ENCODE measurements at regions not wholly inside any gene's neighbourhood (a gene's known extent, or its start where the extent isn't known, plus 50 kb on each side); places are given as distances from the start of the nearest gene placed in this dataset.

DNA sequence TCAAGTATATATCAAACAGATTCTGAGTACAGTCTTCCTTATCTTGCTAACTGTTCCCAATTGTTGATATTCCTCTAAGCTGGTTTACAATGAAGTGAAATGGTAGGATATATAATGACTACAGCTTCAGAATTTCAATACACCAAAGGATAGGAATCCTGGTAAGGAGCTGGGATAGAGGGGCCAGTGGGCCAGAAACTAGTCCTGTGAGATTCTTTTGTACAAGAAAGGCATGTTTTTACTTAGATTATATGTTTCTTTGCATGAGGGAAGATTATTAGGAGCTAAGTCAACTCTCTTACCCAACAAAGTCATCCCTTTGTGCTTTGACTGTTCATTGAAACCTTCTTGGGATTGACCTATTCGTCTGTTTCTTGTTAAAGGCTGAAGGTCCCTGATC is 435.7 kb downstream of the PLK2 start:
- TF ChIP-seq, protein P1, sequence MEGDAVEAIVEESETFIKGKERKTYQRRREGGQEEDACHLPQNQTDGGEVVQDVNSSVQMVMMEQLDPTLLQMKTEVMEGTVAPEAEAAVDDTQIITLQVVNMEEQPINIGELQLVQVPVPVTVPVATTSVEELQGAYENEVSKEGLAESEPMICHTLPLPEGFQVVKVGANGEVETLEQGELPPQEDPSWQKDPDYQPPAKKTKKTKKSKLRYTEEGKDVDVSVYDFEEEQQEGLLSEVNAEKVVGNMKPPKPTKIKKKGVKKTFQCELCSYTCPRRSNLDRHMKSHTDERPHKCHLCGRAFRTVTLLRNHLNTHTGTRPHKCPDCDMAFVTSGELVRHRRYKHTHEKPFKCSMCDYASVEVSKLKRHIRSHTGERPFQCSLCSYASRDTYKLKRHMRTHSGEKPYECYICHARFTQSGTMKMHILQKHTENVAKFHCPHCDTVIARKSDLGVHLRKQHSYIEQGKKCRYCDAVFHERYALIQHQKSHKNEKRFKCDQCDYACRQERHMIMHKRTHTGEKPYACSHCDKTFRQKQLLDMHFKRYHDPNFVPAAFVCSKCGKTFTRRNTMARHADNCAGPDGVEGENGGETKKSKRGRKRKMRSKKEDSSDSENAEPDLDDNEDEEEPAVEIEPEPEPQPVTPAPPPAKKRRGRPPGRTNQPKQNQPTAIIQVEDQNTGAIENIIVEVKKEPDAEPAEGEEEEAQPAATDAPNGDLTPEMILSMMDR (IDR thresholded peaks at IDR 0.05), result no peak

DNA sequence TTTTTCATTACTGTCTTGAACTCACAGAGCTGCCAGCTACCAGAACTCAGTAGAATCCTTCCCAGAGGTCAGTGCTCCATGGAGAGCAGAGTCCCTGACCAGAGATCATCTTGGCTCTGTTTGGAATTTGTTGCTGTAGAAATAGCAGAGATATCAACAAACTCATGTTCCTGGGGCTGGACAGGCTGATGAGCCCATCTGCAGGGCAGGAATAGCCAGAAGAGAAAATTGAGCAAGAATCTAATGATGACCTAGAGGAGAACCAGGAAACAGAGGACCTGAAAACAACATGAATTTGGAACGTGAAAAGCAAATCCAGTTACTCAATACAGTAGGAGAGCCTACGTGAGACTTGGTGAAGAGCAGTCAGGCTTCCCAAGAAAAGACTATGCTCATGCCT is 437.8 kb downstream of the PLK2 start:
- TF ChIP-seq, protein P1 (IDR thresholded peaks at IDR 0.05), result no peak

GRCh38 chr5:58021466-58021865 is 438.4 kb downstream of the PLK2 start:
- TF ChIP-seq, protein P1 (IDR thresholded peaks at IDR 0.05), result no peak

- TF ChIP-seq, protein P1 (IDR thresholded peaks at IDR 0.05), result no peak
Measured at GRCh38 chr5:58019614-58020013, 440.3 kb downstream of the PLK2 start.

GRCh38 chr5:58018016-58018415 is 441.9 kb downstream of the PLK2 start:
- TF ChIP-seq, protein P1 (IDR thresholded peaks at IDR 0.05), result no peak

GRCh38 chr5:58016877-58017276 is 443.0 kb downstream of the PLK2 start:
- TF ChIP-seq, protein P1 (IDR thresholded peaks at IDR 0.05), result no peak

GRCh38 chr5:58016358-58016757 is 443.5 kb downstream of the PLK2 start:
- TF ChIP-seq, protein P1 (IDR thresholded peaks at IDR 0.05), result no peak

DNA sequence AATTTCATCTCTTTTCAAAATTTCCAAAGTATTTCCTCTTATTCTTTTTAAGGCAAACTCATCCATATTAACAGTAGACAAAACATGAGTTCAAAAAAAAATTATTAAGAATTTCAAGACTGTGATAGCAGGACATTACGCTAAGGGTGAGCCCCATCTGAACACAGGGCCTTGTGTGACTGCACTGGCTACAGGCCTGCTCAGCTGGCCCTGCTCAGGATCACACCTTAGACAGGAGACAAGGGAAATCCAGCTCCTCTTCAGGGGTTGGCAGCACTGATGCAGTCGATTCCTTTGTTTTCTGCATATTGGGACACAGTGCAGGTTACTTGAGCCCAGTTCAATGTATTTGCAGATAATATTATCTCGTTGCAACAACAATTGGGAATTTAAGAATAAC is 444.7 kb downstream of the PLK2 start:
- TF ChIP-seq, protein P1 (IDR thresholded peaks at IDR 0.05), result no peak
